K562 (cell line): ENCODE measurements at regions not wholly inside any gene's neighbourhood (a gene's known extent, or its start where the extent isn't known, plus 50 kb on each side); places are given as distances from the start of the nearest gene placed in this dataset.

Source experiments
- ATAC-seq: fragments of 200-7000 bp; cut with Tn5 transposase; 3 replicates; pipeline ENCODE4 v1.9.1; 2020; ENCODE audit warnings: moderate library complexity
- BruUV-seq: library from RNA; stranded (reverse); fragments of 400-500 nt; replicated peaks from 2 replicates; lab custom pipeline; 2021; lab: Mats Ljungman, UMichigan
- CTCF ChIA-PET: fragments of 300-600 bp; formaldehyde crosslinking; extraction: SDS; loops from one replicate; lab custom pipeline; 2021; ENCODE audit warnings: low intra/inter-chr PET ratio; lab: Yijun Ruan, JAX
- POLR2A ChIA-PET: fragments of 300-600, 350-650 bp; sonication (Branson Sonifier 250); formaldehyde crosslinking; extraction: SDS; loops from one replicate; lab custom pipeline; 2021; ENCODE audit warnings: antibody characterized with exemption, inconsistent platforms; lab: Yijun Ruan, JAX
- DNase-seq, 4 experiments: peaks; one replicate each; pipeline versions ENCODE4 v3.0.0 to v3.0.0-alpha.2; 2011 to 2018; ENCODE audit warnings: low spot score in 3 of 4, mixed read lengths in 3 of 4; ENCODE audit errors: extremely low read depth in 1 of 4
- FAIRE-seq: peaks from 2 replicates; lab custom pipeline; 2011; peaks lifted over from hg19 to GRCh38; lab: Jason Lieb, UNC
- H2AFZ ChIP-seq: 2 replicates; pipeline ENCODE4 v1.6.0; 2011; ENCODE audit warnings: low read depth, low read length, control low read depth, inconsistent platforms
- H3K27ac ChIP-seq: fragments of 200-600 bp; 3 replicates; pipeline ENCODE4 v1.8.0; 2011; ENCODE audit warnings: low read depth, mild to moderate bottlenecking, control low read depth, inconsistent platforms, low read length, moderate library complexity, mixed read lengths; ENCODE audit errors: extremely low read depth
- H3K27me3 ChIP-seq, 2 experiments: fragments of 300-600 bp in 1 of 2; 2 replicates in 1 of 2; 3 replicates in 1 of 2; pipeline versions ENCODE4 v1.6.0 to v1.8.0; 2011; ENCODE audit warnings: inconsistent platforms in 2 of 2, low read length in 2 of 2, mild to moderate bottlenecking in 1 of 2, mixed read lengths in 1 of 2, moderate library complexity in 1 of 2; ENCODE audit not compliant: control insufficient read depth in 2 of 2, insufficient read depth in 2 of 2
- H3K36me3 ChIP-seq: fragments of 300-600 bp; 3 replicates; pipeline ENCODE4 v1.8.0; 2011; ENCODE audit warnings: mild to moderate bottlenecking, low read length, inconsistent platforms; ENCODE audit not compliant: control insufficient read depth, insufficient read depth
- H3K4me1 ChIP-seq, 2 experiments: fragments of 200-600 bp in 1 of 2; replicated peaks in 1 of 2; 2 replicates in 1 of 2; 3 replicates in 1 of 2; pipeline versions ENCODE4 v1.5.1 to v1.8.0; 2011; ENCODE audit warnings: inconsistent platforms in 2 of 2, low read length in 2 of 2, mild to moderate bottlenecking in 1 of 2, mixed read lengths in 1 of 2, moderate library complexity in 1 of 2; ENCODE audit not compliant: control insufficient read depth in 2 of 2, insufficient read depth in 2 of 2
- H3K4me2 ChIP-seq: 2 replicates; pipeline ENCODE4 v1.6.1; 2011; ENCODE audit warnings: low read length, control low read depth, inconsistent platforms, mixed read lengths; ENCODE audit not compliant: insufficient read depth
- H3K4me3 ChIP-seq: fragments of 200-600 bp; sonication (generic), shearing (Covaris generic); 2 replicates; pipeline ENCODE4 v1.5.1; 2016; ENCODE audit warnings: control low read depth, inconsistent platforms
- H3K79me2 ChIP-seq: fragments of 200-600 bp; 3 replicates; pipeline ENCODE4 v1.8.0; 2011; ENCODE audit warnings: low read length, inconsistent platforms; ENCODE audit not compliant: control insufficient read depth, insufficient read depth
- H3K9ac ChIP-seq, 2 experiments: 2 replicates each; pipeline versions ENCODE4 v1.6.0 to v1.6.1; 2011; ENCODE audit warnings: low read depth in 2 of 2, low read length in 2 of 2, control low read depth in 1 of 2, inconsistent platforms in 1 of 2, mild to moderate bottlenecking in 1 of 2, mixed read lengths in 1 of 2; ENCODE audit not compliant: insufficient read depth in 1 of 2
- H3K9me1 ChIP-seq: one replicate; pipeline ENCODE4 v1.6.0; 2011; ENCODE audit warnings: inconsistent platforms, mild to moderate bottlenecking, low read length, moderate library complexity; ENCODE audit not compliant: control insufficient read depth, insufficient read depth
- H3K9me3 ChIP-seq: replicated peaks from 2 replicates; pipeline ENCODE4 v1.5.1; 2011; ENCODE audit warnings: low read depth, low read length, inconsistent platforms; ENCODE audit not compliant: control insufficient read depth, insufficient read depth
- H4K20me1 ChIP-seq: replicated peaks from 2 replicates; pipeline ENCODE4 v1.6.1; 2011; ENCODE audit warnings: low read length, inconsistent platforms, mixed read lengths; ENCODE audit not compliant: control insufficient read depth, insufficient read depth
- ATF4 ChIP-seq: fragments of 450-650 bp; formaldehyde crosslinking; IDR thresholded peaks from 2 replicates; pipeline ENCODE4 v1.4.0; 2022; ENCODE audit warnings: mild to moderate bottlenecking, moderate library complexity
- DEAF1 ChIP-seq: fragments of 450-650 bp; formaldehyde crosslinking; IDR thresholded peaks from 2 replicates; pipeline ENCODE4 v1.4.0; 2020; ENCODE audit warnings: mild to moderate bottlenecking, moderate library complexity
- NFIX ChIP-seq: fragments of 250-450 bp; sonication (Bioruptor Pico); IDR thresholded peaks from 2 replicates; pipeline ENCODE4 v1.4.0; 2020; ENCODE audit warnings: low read depth, mild to moderate bottlenecking, moderate library complexity
- OTX1 ChIP-seq: fragments of 450-650 bp; formaldehyde crosslinking; IDR thresholded peaks from 2 replicates; pipeline ENCODE4 v1.4.0; 2022; ENCODE audit warnings: mild to moderate bottlenecking
- ZNF318 ChIP-seq, 2 experiments: fragments of 450-650 bp; IDR thresholded peaks; 2 replicates each; pipeline ENCODE4 v1.6.1; 2016; ENCODE audit warnings: mild to moderate bottlenecking in 2 of 2, borderline replicate concordance in 1 of 2, low read depth in 1 of 2, moderate library complexity in 1 of 2
- ZNF561 ChIP-seq: fragments of 450-650 bp; formaldehyde crosslinking; conservative IDR thresholded peaks from 2 replicates; pipeline ENCODE4 v1.4.0; 2020; ENCODE audit warnings: mild to moderate bottlenecking, moderate library complexity
- WGBS: fragments of 100-300 bp; shearing (Covaris generic); methylation state at CpG from one replicate; pipeline ENCODE4 v1.1.6; 2016; ENCODE audit warnings: low coverage, mixed read lengths; ENCODE audit not compliant: insufficient coverage; ENCODE audit errors: missing lambda C conversion rate; 5-methylcytosine and 5-hydroxymethylcytosine counted together
- in situ Hi-C: fragments of 300-500 bp; cut with MboI; formaldehyde crosslinking; loops from 4 replicates; pipeline ENCODE4 v1.15.0; 2018; ENCODE audit warnings: inconsistent platforms, mixed read lengths
- intact Hi-C: fragments of 100-400 bp; cut with micrococcal nuclease; formaldehyde crosslinking; loops from 2 replicates; pipeline ENCODE4 v1.14.2; 2022

GRCh38 chr22:48844056-48844675 is 983.5 kb downstream of the BRD1 start:
- BruUV-seq, result no TSS peak
- H3K4me2 ChIP-seq, result no peak overlapping the region
- WGBS, result 3% methylated on average over 13 of the region's 20 CpGs
- no peaks in the 10 kb centered on the region for H3K79me2 ChIP-seq
- POLR2A ChIA-PET, result no interaction called here
- H4K20me1 ChIP-seq, result no peaks in the 10 kb centered on the region
- H3K4me1 ChIP-seq, result no peaks in the 10 kb centered on the region
- no peak overlapping the region for H3K27ac ChIP-seq
- no peak overlapping the region for H3K9ac ChIP-seq
- no peaks in the 10 kb centered on the region; a peak in 1 of 5 replicates for H3K27me3 ChIP-seq
- ATAC-seq, result no peak
- no peak for FAIRE-seq
- no peak overlapping the region for H3K4me3 ChIP-seq
- DNase-seq, result no peak
- no peaks in the 10 kb centered on the region for H3K36me3 ChIP-seq
- no peak overlapping the region for H2AFZ ChIP-seq
- no peaks in the 10 kb centered on the region for H3K9me3 ChIP-seq
- intact Hi-C loops (no loop called here), in situ Hi-C loops (no loop called here)
- H3K9me1 ChIP-seq, result no peaks in the 10 kb centered on the region
- CTCF ChIA-PET, result no interaction called here
- no peak for TF ChIP-seq ZNF318 (IDR thresholded peaks at IDR 0.05; ENCODE audit: borderline replicate concordance in 1 of 2, low read depth in 1 of 2)
- TF ChIP-seq ATF4 (CRISPR knock-in tag), result no peak
- no peak for TF ChIP-seq NFIX
- TF ChIP-seq OTX1, result no peak
- TF ChIP-seq ZNF561 (CRISPR knock-in tag), result no peak
- no peak for TF ChIP-seq DEAF1
